ENCODE measurements at regions not wholly inside any gene's neighbourhood (a gene's known extent, or its start where the extent isn't known, plus 50 kb on each side); places are given as distances from the start of the nearest gene placed in this dataset.

GRCh38 chr4:166290426-166290825, 417.4 kb downstream of the TLL1 start:
- ChIA-PET CTCF (no interaction called here), POLR2A (no interaction called here)
- Histone ChIP-seq H3K4me2 (no peak overlapping the region), H3K4me1 (no peaks in the 10 kb centered on the region), H3K27ac (no peak overlapping the region), H3K4me3 (no peak overlapping the region), H3K9me3 (no peaks in the 10 kb centered on the region)
- no peak for ATAC-seq
- no peak for DNase-seq (ENCODE audit: low read depth in 1 of 2, low spot score in 1 of 2)
- TF ChIP-seq MAFK (IDR thresholded peaks at IDR 0.05; ENCODE audit: partially characterized antibody) (no peak), ZC3H11A (IDR thresholded peaks at IDR 0.05) (no peak), MYC (IDR thresholded peaks at IDR 0.05; ENCODE audit: borderline replicate concordance, low read length) (no peak), RFX5 (IDR thresholded peaks at IDR 0.05) (no peak), POLR2A (IDR thresholded peaks at IDR 0.05; ENCODE audit: low read length) (no peak), USF2 (IDR thresholded peaks at IDR 0.05) (no peak), MAX (IDR thresholded peaks at IDR 0.05) (no peak), TP53 (CRISPR knock-in tag; IDR thresholded peaks at IDR 0.05) (no peak), EHF (CRISPR knock-in tag; IDR thresholded peaks at IDR 0.05) (no peak), TFCP2L1 (CRISPR knock-in tag; IDR thresholded peaks at IDR 0.05) (no peak), POLR2AphosphoS2 (conservative IDR thresholded peaks at IDR 0.05; ENCODE audit: low read length) (no peak)
- 26% methylated on average over 4 of the region's 4 CpGs for WGBS (ENCODE audit: missing lambda C conversion rate)
- no peak for FAIRE-seq

GRCh38 chr4:166293556-166293955, 420.5 kb downstream of the TLL1 start:
- TF ChIP-seq RFX5 (IDR thresholded peaks at IDR 0.05) (no peak), HDAC2 (IDR thresholded peaks at IDR 0.05) (no peak)
- DNase-seq (ENCODE audit: low read depth in 1 of 2, low spot score in 1 of 2) (no peak), ATAC-seq (no peak), FAIRE-seq (no peak)
- Histone ChIP-seq H3K4me1 (no peaks in the 10 kb centered on the region), H3K27ac (no peak overlapping the region), H3K4me3 (no peak overlapping the region), H3K4me2 (no peak overlapping the region), H3K9me3 (no peaks in the 10 kb centered on the region)
- CTCF ChIA-PET = no interaction called here
- POLR2A ChIA-PET = no interaction called here
- WGBS (ENCODE audit: missing lambda C conversion rate) = 5% methylated on average over 2 of the region's 2 CpGs

GRCh38 chr4:166301266-166301665, 428.2 kb downstream of the TLL1 start:
- Histone ChIP-seq H3K27ac (no peak overlapping the region), H3K4me3 (no peak overlapping the region), H3K4me1 (no peaks in the 10 kb centered on the region), H3K9me3 (no peaks in the 10 kb centered on the region), H3K4me2 (no peak overlapping the region)
- TF ChIP-seq MAX (IDR thresholded peaks at IDR 0.05) (no peak), GATA3 (IDR thresholded peaks at IDR 0.05; ENCODE audit: borderline replicate concordance) (no peak), MYC (IDR thresholded peaks at IDR 0.05; ENCODE audit: borderline replicate concordance, low read length) (no peak), CEBPB (IDR thresholded peaks at IDR 0.05) (no peak), ELK1 (IDR thresholded peaks at IDR 0.05; ENCODE audit: low read depth, low read length) (no peak)
- FAIRE-seq (no peak), DNase-seq (ENCODE audit: low read depth in 1 of 2, low spot score in 1 of 2) (no peak), ATAC-seq (no peak)
- 47% methylated on average over 6 of the region's 6 CpGs for WGBS (ENCODE audit: missing lambda C conversion rate)
- POLR2A ChIA-PET = no interaction called here
- CTCF ChIA-PET = interaction anchor here (0.6 kb wide), 1 partner anchor 293 kb away, joined by 3 read pairs; no protein-coding TSS in a partner anchor

- WGBS (ENCODE audit: missing lambda C conversion rate) = 50% methylated on average over 4 of the region's 4 CpGs
- ATAC-seq (no peak), FAIRE-seq (no peak), DNase-seq (ENCODE audit: low read depth in 1 of 2, low spot score in 1 of 2) (no peak)
- Histone ChIP-seq H3K4me1 (no peaks in the 10 kb centered on the region), H3K27ac (no peak overlapping the region), H3K4me3 (no peak overlapping the region), H3K9me3 (no peaks in the 10 kb centered on the region), H3K4me2 (no peak overlapping the region)
- POLR2A ChIA-PET = no interaction called here
- CTCF ChIA-PET = interaction anchor here (1.6 kb wide), 1 partner anchor 286 kb away, joined by 3 read pairs; no protein-coding TSS in a partner anchor
- TF ChIP-seq HDAC2 (IDR thresholded peaks at IDR 0.05) (no peak), BHLHE40 (IDR thresholded peaks at IDR 0.05; ENCODE audit: low read depth, low read length) (no peak), POLR2AphosphoS2 (conservative IDR thresholded peaks at IDR 0.05; ENCODE audit: low read length) (no peak), RARB (CRISPR knock-in tag; IDR thresholded peaks at IDR 0.05) (no peak), SREBF2 (IDR thresholded peaks at IDR 0.05) (no peak), EHF (CRISPR knock-in tag; IDR thresholded peaks at IDR 0.05) (no peak), ELK1 (IDR thresholded peaks at IDR 0.05; ENCODE audit: low read depth, low read length) (no peak), ZFP36 (IDR thresholded peaks at IDR 0.05; ENCODE audit: borderline replicate concordance, partially characterized antibody) (no peak), RCOR1 (IDR thresholded peaks at IDR 0.05; ENCODE audit: low read depth, low read length) (no peak), ZC3H11A (IDR thresholded peaks at IDR 0.05) (no peak), FOSL2 (IDR thresholded peaks at IDR 0.05) (no peak), FOSL2 (CRISPR knock-in tag; IDR thresholded peaks at IDR 0.05) (no peak), JUN (IDR thresholded peaks at IDR 0.05) (no peak), EP300 (IDR thresholded peaks at IDR 0.05) (no peak), KDM5A (IDR thresholded peaks at IDR 0.05) (no peak), NPAS2 (CRISPR knock-in tag; IDR thresholded peaks at IDR 0.05; ENCODE audit: borderline replicate concordance) (no peak), BCL3 (IDR thresholded peaks at IDR 0.05) (no peak), MAFK (IDR thresholded peaks at IDR 0.05; ENCODE audit: partially characterized antibody) (no peak), PHF8 (IDR thresholded peaks at IDR 0.05; ENCODE audit: borderline replicate concordance, low read depth) (no peak)
These were observed 435.6 kb downstream of the TLL1 start for GRCh38 chr4:166308647-166309046.
